Adrenal gland (tissue), 5 donors: ENCODE measurements at regions not wholly inside any gene's neighbourhood (a gene's known extent, or its start where the extent isn't known, plus 50 kb on each side); places are given as distances from the start of the nearest gene placed in this dataset.

Source experiments
- POLR2A ChIP-seq, 2 donors: fragments of 450-650 bp; IDR thresholded peaks; one replicate each; pipeline ENCODE4 v1.6.1; 2017; ENCODE audit warnings: antibody characterized with exemption in 2 of 2, mild to moderate bottlenecking in 2 of 2, moderate library complexity in 1 of 2
- TF ChIP-seq, protein P1 (sequence below), 6 experiments: fragments of 450-650 bp in 4 of 6; fragments of 200-600 bp in 2 of 6; sonication (generic) in 1 of 6; IDR thresholded peaks; 1 replicate in 5 of 6; 2 replicates in 1 of 6; pipeline versions ENCODE4 v1.5.1 to v1.8.0; 2016 to 2021; ENCODE audit warnings: antibody characterized with exemption in 6 of 6, mild to moderate bottlenecking in 2 of 6, moderate library complexity in 1 of 6
- donor health status: DM: no; HTN: no; CAD: no.

DNA sequence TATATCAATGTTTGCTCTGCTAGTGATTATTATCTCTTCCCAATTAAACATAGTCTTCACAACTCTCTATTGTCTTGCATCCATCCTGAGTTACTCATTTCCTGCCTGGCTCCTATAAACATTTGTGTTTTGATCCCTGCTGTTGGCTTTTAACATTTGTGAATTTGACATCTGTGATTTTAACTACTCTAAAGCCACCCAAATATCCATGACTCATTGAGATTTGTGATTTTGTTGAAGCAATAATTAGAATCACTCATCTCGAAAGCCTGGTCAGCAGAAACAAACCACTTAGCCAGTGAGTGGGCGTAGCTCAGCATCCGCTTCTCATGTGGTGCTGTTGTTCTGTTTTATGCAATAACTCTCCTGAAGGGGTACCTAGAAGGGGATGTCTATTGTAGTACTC lies 174.3 kb upstream of the ZBTB20 start:
- TF ChIP-seq, protein P1, sequence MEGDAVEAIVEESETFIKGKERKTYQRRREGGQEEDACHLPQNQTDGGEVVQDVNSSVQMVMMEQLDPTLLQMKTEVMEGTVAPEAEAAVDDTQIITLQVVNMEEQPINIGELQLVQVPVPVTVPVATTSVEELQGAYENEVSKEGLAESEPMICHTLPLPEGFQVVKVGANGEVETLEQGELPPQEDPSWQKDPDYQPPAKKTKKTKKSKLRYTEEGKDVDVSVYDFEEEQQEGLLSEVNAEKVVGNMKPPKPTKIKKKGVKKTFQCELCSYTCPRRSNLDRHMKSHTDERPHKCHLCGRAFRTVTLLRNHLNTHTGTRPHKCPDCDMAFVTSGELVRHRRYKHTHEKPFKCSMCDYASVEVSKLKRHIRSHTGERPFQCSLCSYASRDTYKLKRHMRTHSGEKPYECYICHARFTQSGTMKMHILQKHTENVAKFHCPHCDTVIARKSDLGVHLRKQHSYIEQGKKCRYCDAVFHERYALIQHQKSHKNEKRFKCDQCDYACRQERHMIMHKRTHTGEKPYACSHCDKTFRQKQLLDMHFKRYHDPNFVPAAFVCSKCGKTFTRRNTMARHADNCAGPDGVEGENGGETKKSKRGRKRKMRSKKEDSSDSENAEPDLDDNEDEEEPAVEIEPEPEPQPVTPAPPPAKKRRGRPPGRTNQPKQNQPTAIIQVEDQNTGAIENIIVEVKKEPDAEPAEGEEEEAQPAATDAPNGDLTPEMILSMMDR (IDR thresholded peaks at IDR 0.05) = no peak
- TF ChIP-seq POLR2A (IDR thresholded peaks at IDR 0.05) = no peak
